SK-N-SH treated with all-trans-retinoic acid at 6 μM for 48 hours (cell line): ENCODE measurements at regions not wholly inside any gene's neighbourhood (a gene's known extent, or its start where the extent isn't known, plus 50 kb on each side); places are given as distances from the start of the nearest gene placed in this dataset.
"Not testable (repeated sequence)": the region's sequence is repeated elsewhere in the genome, so short reads cannot be mapped to it uniquely, and the experiment has no call there.

Source experiments
- ATAC-seq: fragments of 200-7000 bp; cut with Tn5 transposase; 3 replicates; pipeline ENCODE4 v1.9.1; 2020; ENCODE audit warnings: mild to moderate bottlenecking, moderate library complexity
- ARNTL ChIP-seq: fragments of 450-650 bp; formaldehyde crosslinking; IDR thresholded peaks from 2 replicates; pipeline ENCODE4 v1.5.0; 2020; ENCODE audit warnings: low read depth, mild to moderate bottlenecking, moderate library complexity, borderline replicate concordance
- BACH2 ChIP-seq: fragments of 250-450 bp; sonication (Bioruptor Pico); IDR thresholded peaks from 2 replicates; pipeline ENCODE4 v1.9.0; 2021; ENCODE audit warnings: mild to moderate bottlenecking, borderline replicate concordance
- CSDC2 ChIP-seq: fragments of 250-450 bp; sonication (Bioruptor Pico); IDR thresholded peaks from 2 replicates; pipeline ENCODE4 v1.5.0; 2020; ENCODE audit warnings: mild to moderate bottlenecking, moderate library complexity
- ESRRG ChIP-seq: fragments of 250-450 bp; sonication (Bioruptor Pico); IDR thresholded peaks from 2 replicates; pipeline ENCODE4 v1.6.1; 2021; ENCODE audit warnings: mild to moderate bottlenecking
- GLIS3 ChIP-seq: fragments of 250-450 bp; sonication (Bioruptor Pico); IDR thresholded peaks from 2 replicates; pipeline ENCODE4 v1.5.0; 2020; ENCODE audit warnings: mild to moderate bottlenecking, moderate library complexity
- ISL1 ChIP-seq: fragments of 250-450 bp; sonication (Bioruptor Pico); IDR thresholded peaks from 2 replicates; pipeline ENCODE4 v2.1.2; 2022; ENCODE audit warnings: mild to moderate bottlenecking, moderate library complexity
- OSR1 ChIP-seq: fragments of 250-450 bp; sonication (Bioruptor Pico); IDR thresholded peaks from 2 replicates; pipeline ENCODE4 v1.8.0; 2022; ENCODE audit warnings: moderate library complexity, mild to moderate bottlenecking, inconsistent platforms
- PPARA ChIP-seq: fragments of 250-450 bp; sonication (Bioruptor Pico); IDR thresholded peaks from 2 replicates; pipeline ENCODE4 v1.5.0; 2020; ENCODE audit warnings: mild to moderate bottlenecking, borderline replicate concordance
- SNAI2 ChIP-seq: fragments of 250-450 bp; sonication (Bioruptor Pico); IDR thresholded peaks from 2 replicates; pipeline ENCODE4 v1.5.0; 2020; ENCODE audit warnings: mild to moderate bottlenecking, moderate library complexity
- TOX ChIP-seq: fragments of 250-450 bp; sonication (Bioruptor Pico); IDR thresholded peaks from 2 replicates; pipeline ENCODE4 v1.8.0; 2021; ENCODE audit warnings: mild to moderate bottlenecking, moderate library complexity, borderline replicate concordance
- ZC3H10 ChIP-seq: fragments of 250-450 bp; sonication (Bioruptor Pico); IDR thresholded peaks from 2 replicates; pipeline ENCODE4 v1.5.1; 2021; ENCODE audit warnings: mild to moderate bottlenecking, moderate library complexity
- ZFP3 ChIP-seq: fragments of 250-450 bp; sonication (Bioruptor Pico); IDR thresholded peaks from 2 replicates; pipeline ENCODE4 v1.5.0; 2020; ENCODE audit warnings: mild to moderate bottlenecking, moderate library complexity
- ZNF565 ChIP-seq: fragments of 450-650 bp; formaldehyde crosslinking; conservative IDR thresholded peaks from 2 replicates; pipeline ENCODE4 v1.5.0; 2020; ENCODE audit warnings: low read depth, mild to moderate bottlenecking, moderate library complexity
- ZNF70 ChIP-seq: fragments of 450-650 bp; formaldehyde crosslinking; IDR thresholded peaks from 2 replicates; pipeline ENCODE4 v1.5.0; 2020; ENCODE audit warnings: mild to moderate bottlenecking, moderate library complexity
- ZNF8 ChIP-seq: fragments of 450-650 bp; formaldehyde crosslinking; IDR thresholded peaks from 2 replicates; pipeline ENCODE4 v1.5.0; 2020; ENCODE audit warnings: mild to moderate bottlenecking, moderate library complexity
- TF ChIP-seq, protein P1 (sequence below): fragments of 250-450 bp; sonication (Bioruptor Pico); IDR thresholded peaks from 2 replicates; pipeline ENCODE4 v1.8.0; 2020; ENCODE audit warnings: mild to moderate bottlenecking, moderate library complexity, borderline replicate concordance
- TF ChIP-seq, protein P2 (sequence below): fragments of 250-450 bp; sonication (Bioruptor Pico); IDR thresholded peaks from 2 replicates; pipeline ENCODE4 v1.5.0; 2020; ENCODE audit warnings: mild to moderate bottlenecking, moderate library complexity
- TF ChIP-seq, protein P3 (sequence below): fragments of 250-450 bp; sonication (Bioruptor Pico); IDR thresholded peaks from 2 replicates; pipeline ENCODE4 v1.5.1; 2020; ENCODE audit warnings: low read depth, mild to moderate bottlenecking, moderate library complexity
- TF ChIP-seq, protein P4 (sequence below): fragments of 250-450 bp; sonication (Bioruptor Pico); IDR thresholded peaks from 2 replicates; pipeline ENCODE4 v1.8.0; 2021; ENCODE audit warnings: low read depth, mild to moderate bottlenecking, moderate library complexity, borderline replicate concordance

DNA sequence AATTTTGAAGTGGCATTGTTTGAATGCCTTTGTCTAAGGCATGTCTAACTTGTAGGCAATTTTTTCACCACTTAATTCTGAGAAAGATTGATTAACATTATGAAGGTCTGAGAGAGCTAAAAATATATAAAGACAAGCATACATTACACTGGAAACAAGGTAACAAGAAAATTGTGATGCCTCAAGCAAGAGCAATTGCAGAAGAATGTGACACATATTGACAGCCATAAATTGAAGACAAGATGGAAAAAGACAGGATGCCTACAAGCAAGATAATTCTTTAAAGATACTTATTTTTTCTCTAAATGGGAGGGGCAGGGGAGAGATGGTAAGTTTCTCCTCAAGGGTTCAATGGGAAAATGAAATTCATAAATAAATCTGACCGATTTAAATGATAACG is 103.1 kb upstream of the CYLC2 start (continued):
- TF ChIP-seq, protein P1, sequence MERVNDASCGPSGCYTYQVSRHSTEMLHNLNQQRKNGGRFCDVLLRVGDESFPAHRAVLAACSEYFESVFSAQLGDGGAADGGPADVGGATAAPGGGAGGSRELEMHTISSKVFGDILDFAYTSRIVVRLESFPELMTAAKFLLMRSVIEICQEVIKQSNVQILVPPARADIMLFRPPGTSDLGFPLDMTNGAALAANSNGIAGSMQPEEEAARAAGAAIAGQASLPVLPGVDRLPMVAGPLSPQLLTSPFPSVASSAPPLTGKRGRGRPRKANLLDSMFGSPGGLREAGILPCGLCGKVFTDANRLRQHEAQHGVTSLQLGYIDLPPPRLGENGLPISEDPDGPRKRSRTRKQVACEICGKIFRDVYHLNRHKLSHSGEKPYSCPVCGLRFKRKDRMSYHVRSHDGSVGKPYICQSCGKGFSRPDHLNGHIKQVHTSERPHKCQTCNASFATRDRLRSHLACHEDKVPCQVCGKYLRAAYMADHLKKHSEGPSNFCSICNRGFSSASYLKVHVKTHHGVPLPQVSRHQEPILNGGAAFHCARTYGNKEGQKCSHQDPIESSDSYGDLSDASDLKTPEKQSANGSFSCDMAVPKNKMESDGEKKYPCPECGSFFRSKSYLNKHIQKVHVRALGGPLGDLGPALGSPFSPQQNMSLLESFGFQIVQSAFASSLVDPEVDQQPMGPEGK (CRISPR knock-in tag), result no peak

DNA sequence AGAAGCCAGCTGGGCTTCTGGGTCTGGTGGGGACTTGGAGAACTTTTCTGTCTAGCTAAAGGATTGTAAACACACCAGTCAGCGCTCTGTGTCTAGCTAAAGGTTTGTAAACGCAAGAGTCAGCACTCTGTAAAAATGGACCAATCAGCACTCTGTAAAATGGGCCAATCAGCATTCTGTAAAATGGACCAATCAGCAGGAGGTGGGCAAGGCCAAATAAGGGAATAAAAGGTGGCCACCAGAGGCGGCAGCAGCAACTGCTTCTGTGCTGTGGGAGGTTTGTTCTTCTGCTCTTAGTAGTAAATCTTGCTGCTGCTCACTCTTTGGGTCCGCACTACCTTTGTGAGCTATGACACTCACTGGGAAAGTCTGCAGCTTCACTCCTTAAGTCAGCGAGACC is 106.4 kb upstream of the CYLC2 start:
- not testable (repeated sequence) for ATAC-seq

DNA sequence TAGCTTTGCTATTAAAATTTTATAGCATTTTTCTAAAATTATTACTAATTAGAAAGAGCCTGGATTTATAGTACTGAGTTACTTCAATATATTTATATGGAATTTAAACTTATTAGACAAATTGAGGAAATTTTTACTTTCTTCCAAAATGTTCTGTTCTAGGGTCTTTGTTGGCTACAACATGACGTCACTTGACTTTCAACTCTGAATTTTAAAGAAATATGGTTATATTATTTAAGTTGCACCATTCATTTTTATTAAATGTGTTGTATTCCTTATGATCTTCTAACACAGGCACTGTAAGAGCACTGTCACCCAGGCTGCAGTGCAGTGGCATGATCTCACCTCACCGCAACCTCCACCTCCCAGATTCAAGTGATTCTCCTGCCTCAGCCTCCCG is 119.4 kb upstream of the CYLC2 start:
- no peak for ATAC-seq
- TF ChIP-seq ZFP3 (CRISPR knock-in tag), result no peak
- TF ChIP-seq ZNF70 (CRISPR knock-in tag), result no peak
- no peak for TF ChIP-seq CSDC2 (CRISPR knock-in tag)
- TF ChIP-seq, protein P2, sequence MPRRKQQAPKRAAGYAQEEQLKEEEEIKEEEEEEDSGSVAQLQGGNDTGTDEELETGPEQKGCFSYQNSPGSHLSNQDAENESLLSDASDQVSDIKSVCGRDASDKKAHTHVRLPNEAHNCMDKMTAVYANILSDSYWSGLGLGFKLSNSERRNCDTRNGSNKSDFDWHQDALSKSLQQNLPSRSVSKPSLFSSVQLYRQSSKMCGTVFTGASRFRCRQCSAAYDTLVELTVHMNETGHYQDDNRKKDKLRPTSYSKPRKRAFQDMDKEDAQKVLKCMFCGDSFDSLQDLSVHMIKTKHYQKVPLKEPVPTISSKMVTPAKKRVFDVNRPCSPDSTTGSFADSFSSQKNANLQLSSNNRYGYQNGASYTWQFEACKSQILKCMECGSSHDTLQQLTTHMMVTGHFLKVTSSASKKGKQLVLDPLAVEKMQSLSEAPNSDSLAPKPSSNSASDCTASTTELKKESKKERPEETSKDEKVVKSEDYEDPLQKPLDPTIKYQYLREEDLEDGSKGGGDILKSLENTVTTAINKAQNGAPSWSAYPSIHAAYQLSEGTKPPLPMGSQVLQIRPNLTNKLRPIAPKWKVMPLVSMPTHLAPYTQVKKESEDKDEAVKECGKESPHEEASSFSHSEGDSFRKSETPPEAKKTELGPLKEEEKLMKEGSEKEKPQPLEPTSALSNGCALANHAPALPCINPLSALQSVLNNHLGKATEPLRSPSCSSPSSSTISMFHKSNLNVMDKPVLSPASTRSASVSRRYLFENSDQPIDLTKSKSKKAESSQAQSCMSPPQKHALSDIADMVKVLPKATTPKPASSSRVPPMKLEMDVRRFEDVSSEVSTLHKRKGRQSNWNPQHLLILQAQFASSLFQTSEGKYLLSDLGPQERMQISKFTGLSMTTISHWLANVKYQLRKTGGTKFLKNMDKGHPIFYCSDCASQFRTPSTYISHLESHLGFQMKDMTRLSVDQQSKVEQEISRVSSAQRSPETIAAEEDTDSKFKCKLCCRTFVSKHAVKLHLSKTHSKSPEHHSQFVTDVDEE (CRISPR knock-in tag), result no peak
- TF ChIP-seq SNAI2 (CRISPR knock-in tag), result no peak
- no peak for TF ChIP-seq ISL1 (CRISPR knock-in tag)
- TF ChIP-seq, protein P3, sequence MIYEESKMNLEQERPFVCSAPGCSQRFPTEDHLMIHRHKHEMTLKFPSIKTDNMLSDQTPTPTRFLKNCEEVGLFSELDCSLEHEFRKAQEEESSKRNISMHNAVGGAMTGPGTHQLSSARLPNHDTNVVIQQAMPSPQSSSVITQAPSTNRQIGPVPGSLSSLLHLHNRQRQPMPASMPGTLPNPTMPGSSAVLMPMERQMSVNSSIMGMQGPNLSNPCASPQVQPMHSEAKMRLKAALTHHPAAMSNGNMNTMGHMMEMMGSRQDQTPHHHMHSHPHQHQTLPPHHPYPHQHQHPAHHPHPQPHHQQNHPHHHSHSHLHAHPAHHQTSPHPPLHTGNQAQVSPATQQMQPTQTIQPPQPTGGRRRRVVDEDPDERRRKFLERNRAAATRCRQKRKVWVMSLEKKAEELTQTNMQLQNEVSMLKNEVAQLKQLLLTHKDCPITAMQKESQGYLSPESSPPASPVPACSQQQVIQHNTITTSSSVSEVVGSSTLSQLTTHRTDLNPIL, result no peak
- TF ChIP-seq ARNTL, result no peak
- TF ChIP-seq PPARA, result no peak
- no peak for TF ChIP-seq BACH2
- TF ChIP-seq GLIS3 (CRISPR knock-in tag), result no peak
- TF ChIP-seq, protein P4, sequence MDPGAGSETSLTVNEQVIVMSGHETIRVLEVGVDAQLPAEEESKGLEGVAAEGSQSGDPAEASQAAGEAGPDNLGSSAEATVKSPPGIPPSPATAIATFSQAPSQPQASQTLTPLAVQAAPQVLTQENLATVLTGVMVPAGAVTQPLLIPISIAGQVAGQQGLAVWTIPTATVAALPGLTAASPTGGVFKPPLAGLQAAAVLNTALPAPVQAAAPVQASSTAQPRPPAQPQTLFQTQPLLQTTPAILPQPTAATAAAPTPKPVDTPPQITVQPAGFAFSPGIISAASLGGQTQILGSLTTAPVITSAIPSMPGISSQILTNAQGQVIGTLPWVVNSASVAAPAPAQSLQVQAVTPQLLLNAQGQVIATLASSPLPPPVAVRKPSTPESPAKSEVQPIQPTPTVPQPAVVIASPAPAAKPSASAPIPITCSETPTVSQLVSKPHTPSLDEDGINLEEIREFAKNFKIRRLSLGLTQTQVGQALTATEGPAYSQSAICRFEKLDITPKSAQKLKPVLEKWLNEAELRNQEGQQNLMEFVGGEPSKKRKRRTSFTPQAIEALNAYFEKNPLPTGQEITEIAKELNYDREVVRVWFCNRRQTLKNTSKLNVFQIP (CRISPR knock-in tag), result no peak
- no peak for TF ChIP-seq ZNF565
- TF ChIP-seq TOX (CRISPR knock-in tag), result no peak
- no peak for TF ChIP-seq OSR1 (CRISPR knock-in tag)
- TF ChIP-seq ZC3H10 (CRISPR knock-in tag), result no peak
- no peak for TF ChIP-seq ESRRG (CRISPR knock-in tag)

DNA sequence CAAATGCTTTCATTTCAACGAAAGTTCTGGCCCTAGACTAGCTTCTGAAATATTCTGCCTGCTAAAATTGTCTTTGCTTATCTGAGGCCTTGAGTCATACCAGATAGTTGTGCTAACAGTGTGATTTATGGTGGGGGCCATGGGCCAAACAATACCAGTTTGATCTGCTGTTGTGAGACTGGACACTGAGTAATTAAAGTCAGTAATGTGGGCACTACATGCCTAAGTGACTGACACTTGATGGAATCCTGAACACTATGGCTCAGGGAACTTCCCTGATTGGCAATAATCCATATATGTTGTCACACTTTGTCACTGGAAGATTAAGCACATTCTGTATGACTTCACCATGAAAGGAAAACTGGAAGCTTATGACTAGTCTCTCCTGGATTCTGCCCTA is 127.6 kb upstream of the CYLC2 start:
- ATAC-seq, result no peak
- TF ChIP-seq ZNF565, result no peak
- TF ChIP-seq ISL1 (CRISPR knock-in tag), result no peak
- TF ChIP-seq, protein P1 (CRISPR knock-in tag), result no peak
- TF ChIP-seq ZC3H10 (CRISPR knock-in tag), result no peak
- no peak for TF ChIP-seq ZNF8 (CRISPR knock-in tag)
- TF ChIP-seq, protein P2 (CRISPR knock-in tag), result no peak
- no peak for TF ChIP-seq ARNTL
- TF ChIP-seq CSDC2 (CRISPR knock-in tag), result no peak
